A549 (cell line): ENCODE measurements at regions not wholly inside any gene's neighbourhood (a gene's known extent, or its start where the extent isn't known, plus 50 kb on each side); places are given as distances from the start of the nearest gene placed in this dataset.

Experiments used
- ATAC-seq, 2 experiments: fragments of 200-7000 bp in 1 of 2; fragments of >200 bp in 1 of 2; cut with Nextera tagmentation in 1 of 2; cut with Tn5 transposase in 1 of 2; 3 replicates each; pipeline versions ENCODE4 v1.8.0 to v1.9.1; 2018 to 2020; ENCODE audit warnings: mild to moderate bottlenecking in 1 of 2, moderate library complexity in 1 of 2
- CTCF ChIA-PET: fragments of 300-600 bp; sonication (Branson Sonifier 250); formaldehyde crosslinking; extraction: SDS; loops from one replicate; lab custom pipeline; 2021; ENCODE audit warnings: antibody characterized with exemption, inconsistent platforms; lab: Yijun Ruan, JAX
- POLR2A ChIA-PET: fragments of 350-600 bp; formaldehyde crosslinking; extraction: SDS; loops from one replicate; lab custom pipeline; 2021; ENCODE audit warnings: antibody characterized with exemption, inconsistent platforms; lab: Yijun Ruan, JAX
- DNase-seq, 2 experiments: peaks; one replicate each; pipeline versions ENCODE4 v3.0.0 to v3.0.0-alpha.2; 2011 to 2016; ENCODE audit warnings: low read depth in 1 of 2, low spot score in 1 of 2
- FAIRE-seq: peaks from 2 replicates; lab custom pipeline; 2011; peaks lifted over from hg19 to GRCh38; lab: Jason Lieb, UNC
- H3K27ac ChIP-seq, 2 experiments: fragments of >200 bp; sonication (Bioruptor Twin); formaldehyde crosslinking; 3 replicates each; pipeline ENCODE4 v1.5.1; 2016 to 2017
- H3K4me1 ChIP-seq: fragments of >200 bp; sonication (Bioruptor Twin); formaldehyde crosslinking; 3 replicates; pipeline ENCODE4 v1.6.1; 2016
- H3K4me2 ChIP-seq: fragments of >200 bp; sonication (Bioruptor Twin); formaldehyde crosslinking; 3 replicates; pipeline ENCODE4 v1.6.1; 2016
- H3K4me3 ChIP-seq: fragments of >200 bp; sonication (Bioruptor Twin); formaldehyde crosslinking; 3 replicates; pipeline ENCODE4 v1.5.1; 2016
- H3K9me3 ChIP-seq: fragments of >200 bp; sonication (Bioruptor Twin); formaldehyde crosslinking; 3 replicates; pipeline ENCODE4 v1.6.1; 2016
- CBX2 ChIP-seq: fragments of 200-600 bp; sonication (generic); IDR thresholded peaks from 2 replicates; pipeline ENCODE4 v1.6.1; 2016; ENCODE audit warnings: low read depth, mild to moderate bottlenecking, borderline replicate concordance
- CEBPB ChIP-seq, 2 experiments: fragments of >200 bp in 1 of 2; sonication (Bioruptor Twin) in 1 of 2; formaldehyde crosslinking in 1 of 2; IDR thresholded peaks; 2 replicates each; pipeline ENCODE4 v1.6.1; 2012 to 2016
- CHD4 ChIP-seq: fragments of 200-600 bp; sonication (generic); IDR thresholded peaks from 2 replicates; pipeline ENCODE4 v1.6.1; 2016; ENCODE audit warnings: antibody characterized with exemption, mild to moderate bottlenecking, borderline replicate concordance
- CTCF ChIP-seq: fragments of >200 bp; sonication (Bioruptor Twin); formaldehyde crosslinking; IDR thresholded peaks from 3 replicates; pipeline ENCODE4 v1.5.1; 2016
- E2F6 ChIP-seq: IDR thresholded peaks from 2 replicates; pipeline ENCODE4 v1.6.1; 2012; ENCODE audit warnings: low read depth, borderline replicate concordance
- EP300 ChIP-seq, 2 experiments: fragments of >200 bp; sonication (Bioruptor Twin); formaldehyde crosslinking; IDR thresholded peaks; 2 replicates in 1 of 2; 3 replicates in 1 of 2; pipeline ENCODE4 v1.6.1; 2016 to 2017
- FOXS1 ChIP-seq: fragments of 250-450 bp; sonication (Bioruptor Pico); IDR thresholded peaks from 2 replicates; pipeline ENCODE4 v1.5.0; 2020; ENCODE audit warnings: mild to moderate bottlenecking, moderate library complexity
- GATA3 ChIP-seq: IDR thresholded peaks from 2 replicates; pipeline ENCODE4 v1.6.1; 2012; ENCODE audit warnings: borderline replicate concordance
- HOXA7 ChIP-seq: fragments of 250-450 bp; sonication (Bioruptor Pico); IDR thresholded peaks from 2 replicates; pipeline ENCODE4 v1.5.0; 2020; ENCODE audit warnings: mild to moderate bottlenecking, moderate library complexity
- HOXB13 ChIP-seq: fragments of 250-450 bp; sonication (Bioruptor Pico); IDR thresholded peaks from 2 replicates; pipeline ENCODE4 v1.5.0; 2020; ENCODE audit warnings: low read depth, mild to moderate bottlenecking, moderate library complexity
- MAX ChIP-seq: IDR thresholded peaks from 2 replicates; pipeline ENCODE4 v1.6.1; 2012
- MAZ ChIP-seq: fragments of 150-350 bp; IDR thresholded peaks from 2 replicates; pipeline ENCODE4 v1.6.1; 2014; ENCODE audit warnings: antibody characterized with exemption, low read depth, low read length, borderline replicate concordance
- NFE2L2 ChIP-seq: fragments of 150-350 bp; conservative IDR thresholded peaks from 2 replicates; pipeline ENCODE4 v1.6.1; 2014; ENCODE audit warnings: low read length
- PHF8 ChIP-seq: fragments of 200-600 bp; sonication (generic); IDR thresholded peaks from 2 replicates; pipeline ENCODE4 v1.6.1; 2016; ENCODE audit warnings: low read depth, mild to moderate bottlenecking, antibody characterized with exemption, moderate library complexity, borderline replicate concordance
- POLR2AphosphoS2 ChIP-seq: conservative IDR thresholded peaks from 2 replicates; pipeline ENCODE4 v1.6.1; 2012; ENCODE audit warnings: low read length, improper control_type of control experiment, inconsistent platforms
- RAD21 ChIP-seq, 2 experiments: fragments of >200 bp in 1 of 2; sonication (Bioruptor Twin) in 1 of 2; formaldehyde crosslinking in 1 of 2; IDR thresholded peaks in 1 of 2; conservative IDR thresholded peaks in 1 of 2; 2 replicates in 1 of 2; 3 replicates in 1 of 2; pipeline ENCODE4 v1.6.1; 2012 to 2018; ENCODE audit warnings: inconsistent platforms in 1 of 2
- RARB ChIP-seq: fragments of 250-450 bp; sonication (Bioruptor Pico); IDR thresholded peaks from 2 replicates; pipeline ENCODE4 v1.8.0; 2021; ENCODE audit warnings: mild to moderate bottlenecking, moderate library complexity
- SMC3 ChIP-seq: fragments of >200 bp; sonication (Bioruptor Twin); formaldehyde crosslinking; IDR thresholded peaks from 3 replicates; pipeline ENCODE4 v1.6.1; 2018; ENCODE audit warnings: inconsistent platforms
- ZC3H11A ChIP-seq: fragments of 450-650 bp; IDR thresholded peaks from 2 replicates; pipeline ENCODE4 v1.6.1; 2014; ENCODE audit warnings: antibody characterized with exemption, mild to moderate bottlenecking
- WGBS: methylation state at CpG from one replicate; pipeline ENCODE4 v1.1.6; 2017; ENCODE audit errors: missing lambda C conversion rate; 5-methylcytosine and 5-hydroxymethylcytosine counted together

DNA sequence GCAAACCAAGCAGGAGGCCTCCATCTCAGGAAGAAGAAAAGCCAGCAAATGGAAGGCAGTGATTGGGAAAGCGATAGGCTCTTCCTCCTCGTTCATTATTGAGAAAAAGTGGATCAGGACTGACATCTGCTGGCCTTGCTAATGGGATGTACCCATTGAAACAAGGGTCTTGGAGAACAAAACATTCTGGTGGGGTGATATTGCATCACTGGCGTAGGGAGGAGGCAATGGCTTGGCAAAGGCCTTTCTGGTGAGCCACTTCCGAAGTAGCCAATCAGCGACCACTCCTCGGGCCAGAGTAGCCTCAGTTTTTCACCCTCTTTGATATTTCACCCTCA, 86.7 kb upstream of the NFIB start:
- WGBS, result 68% methylated on average over 6 of the region's 6 CpGs
- ATAC-seq (peak; percentile 84 to 95), FAIRE-seq (peak; percentile 49), DNase-seq (peak; percentile 41 to 67)
- Histone ChIP-seq H3K27ac (no peak overlapping the region), H3K9me3 (no peaks in the 10 kb centered on the region), H3K4me2 (peak overlapping the region; percentile 30; the same call in 2 of the 3 replicates), H3K4me3 (no peak overlapping the region), H3K4me1 (peaks cover 5% of the 10 kb centered on the region; the same call in 1 of the 3 replicates)
- TF ChIP-seq RAD21 (conservative IDR thresholded peaks at IDR 0.05 in 1 of 2, IDR thresholded peaks at IDR 0.05 in 1 of 2) (peak; percentile 79 to 86), ZC3H11A (no peak), EP300 (IDR thresholded peaks at IDR 0.05) (no peak), HOXB13 (no peak), CTCF (peak; percentile 63), E2F6 (no peak), CEBPB (IDR thresholded peaks at IDR 0.05) (peak; percentile 28 to 66; a peak in 3 of 4 replicates), NFE2L2 (no peak), GATA3 (no peak), SMC3 (peak; percentile 73)
- ChIA-PET CTCF (interaction anchor here (0.7 to 1.5 kb wide), 10 partner anchors 15 to 973 kb away, joined by 3 to 8 read pairs (median 4); no protein-coding TSS in a partner anchor), POLR2A (no interaction called here)

- 44% methylated on average over 5 of the region's 5 CpGs for WGBS
- DNase-seq (no peak), ATAC-seq (peak; percentile 34 to 65; a peak in 3 of 6 replicates), FAIRE-seq (peak; percentile 65)
- Histone ChIP-seq H3K4me3 (no peak overlapping the region), H3K4me2 (peak overlapping the region; percentile 30; the same call in 2 of the 3 replicates), H3K9me3 (no peaks in the 10 kb centered on the region), H3K27ac (no peak overlapping the region), H3K4me1 (peaks cover 5% of the 10 kb centered on the region; the same call in 1 of the 3 replicates)
- no peak for TF ChIP-seq FOXS1
- TF ChIP-seq RARB, result no peak
- no peak for TF ChIP-seq MAX
- no peak for TF ChIP-seq GATA3
- TF ChIP-seq NFE2L2, result no peak
- TF ChIP-seq CEBPB (IDR thresholded peaks at IDR 0.05), result no peak
- no peak for TF ChIP-seq POLR2AphosphoS2
- TF ChIP-seq CHD4, result no peak
- TF ChIP-seq PHF8, result no peak
- TF ChIP-seq ZC3H11A, result no peak
- TF ChIP-seq SMC3, result no peak
- POLR2A ChIA-PET, result no interaction called here
- CTCF ChIA-PET, result interaction anchor here (0.7 to 1.5 kb wide), 12 partner anchors 8 to 973 kb away, joined by 3 to 8 read pairs (median 3); no protein-coding TSS in a partner anchor
These were observed 86.1 kb upstream of the NFIB start for GRCh38 chr9:14399756-14400657.

DNA sequence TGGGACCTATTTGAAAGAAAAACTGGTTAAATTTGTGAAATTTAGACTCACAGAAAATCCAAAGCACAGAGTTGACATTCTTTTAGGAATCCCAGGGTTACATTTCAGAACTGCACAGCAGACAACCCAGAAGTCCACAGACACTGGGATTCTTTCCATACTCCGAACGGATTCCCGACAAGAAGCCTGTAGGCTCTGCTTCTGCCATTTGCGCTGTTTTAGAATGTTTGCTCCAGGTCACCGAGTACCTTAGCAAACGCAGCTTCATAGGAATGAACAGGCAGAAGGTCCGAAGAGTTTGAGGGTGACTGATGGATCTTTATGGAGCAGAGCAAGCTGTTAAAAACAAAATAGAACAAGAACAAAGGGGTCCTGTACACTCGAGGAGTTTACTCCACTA, 84.5 kb upstream of the NFIB start:
- POLR2A ChIA-PET, result no interaction called here
- Histone ChIP-seq H3K9me3 (no peaks in the 10 kb centered on the region), H3K4me1 (peaks cover 5% of the 10 kb centered on the region; the same call in 1 of the 3 replicates), H3K4me3 (no peak overlapping the region), H3K4me2 (no peak overlapping the region), H3K27ac (no peak overlapping the region)
- FAIRE-seq (no peak), ATAC-seq (no peak), DNase-seq (no peak)
- CTCF ChIA-PET, result interaction anchor here (0.5 kb wide), 1 partner anchor 1679 kb away, joined by 4 read pairs; no protein-coding TSS in a partner anchor
- TF ChIP-seq HOXA7 (CRISPR knock-in tag) (no peak), CBX2 (no peak), MAZ (no peak)
- 83% methylated on average over 8 of the region's 8 CpGs for WGBS
